GM21723 (cell line): ENCODE measurements at regions not wholly inside any gene's neighbourhood (a gene's known extent, or its start where the extent isn't known, plus 50 kb on each side); places are given as distances from the start of the nearest gene placed in this dataset.
"Not testable (repeated sequence)": the region's sequence is repeated elsewhere in the genome, so short reads cannot be mapped to it uniquely, and the experiment has no call there.

Experiments used
- ATAC-seq: cut with Tn5 transposase; IDR thresholded peaks from one replicate; pipeline ENCODE4 v1.9.1; 2021; ENCODE audit warnings: mild to moderate bottlenecking, moderate library complexity; ENCODE audit not compliant: unreplicated experiment

DNA sequence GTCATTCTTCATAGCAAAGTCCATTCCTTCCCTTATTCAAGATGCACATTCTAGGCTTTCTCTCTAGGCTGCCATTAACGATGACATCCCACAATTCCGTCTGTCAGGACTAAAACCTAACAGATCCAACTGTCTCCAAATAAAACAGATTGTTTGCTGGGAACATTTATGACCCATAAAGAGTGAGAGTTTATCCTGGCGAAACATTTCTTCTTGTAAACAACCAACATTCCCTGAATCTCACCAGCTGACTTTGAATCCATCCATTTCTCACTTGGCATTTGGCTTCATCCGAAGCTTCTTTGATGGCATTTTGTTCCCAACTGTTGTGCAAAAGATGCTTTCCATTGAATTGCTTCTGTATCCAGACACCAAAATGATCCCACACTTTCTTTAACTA lies 93.1 kb downstream of the OLIG3 start:
- no peak for ATAC-seq

DNA sequence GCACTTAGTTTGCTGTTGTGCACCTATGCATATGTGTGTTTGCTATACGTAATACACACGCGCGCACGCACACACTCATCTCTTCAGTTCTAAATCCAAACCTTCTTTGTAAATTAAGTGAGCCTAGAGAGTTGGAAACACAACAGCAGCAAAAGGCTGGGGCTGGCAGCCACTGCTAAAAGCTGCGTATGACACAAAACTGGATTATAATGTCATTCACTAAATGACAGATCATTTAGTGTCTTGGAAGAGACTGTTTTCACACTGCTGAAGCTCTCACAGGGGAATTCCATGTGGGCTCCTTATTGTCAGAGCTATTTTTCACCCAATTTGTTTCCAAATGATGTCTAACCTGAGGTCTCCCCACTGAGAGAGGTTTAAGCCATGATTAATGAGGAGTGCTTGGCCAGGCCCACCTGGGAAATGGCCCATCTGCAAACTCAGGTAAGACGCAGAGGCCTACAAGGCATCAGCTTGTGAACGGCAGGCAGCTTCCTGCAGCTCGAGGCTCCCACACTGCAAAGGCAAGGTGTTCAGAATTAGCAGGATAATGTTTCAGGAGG lies 94.2 kb downstream of the OLIG3 start:
- no peak for ATAC-seq

DNA sequence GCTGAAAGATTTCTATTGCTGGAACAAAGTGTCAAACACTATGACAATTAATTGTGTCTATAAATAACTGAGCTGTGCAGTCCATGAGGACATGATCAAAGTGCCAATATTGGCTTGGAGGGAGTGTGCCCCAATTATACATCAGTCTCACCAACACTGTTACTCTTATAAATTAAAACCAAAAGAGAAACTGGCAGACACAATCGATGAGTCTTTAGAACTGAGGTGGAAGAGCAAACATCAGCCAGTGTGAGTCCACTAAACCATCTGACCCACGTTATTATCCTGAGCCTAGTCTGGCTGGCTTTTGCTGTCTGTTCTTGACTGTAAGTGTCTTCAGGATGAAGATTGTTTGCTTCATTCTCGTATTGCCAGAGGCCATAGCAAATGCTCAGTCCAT lies 98.9 kb downstream of the OLIG3 start:
- ATAC-seq = no peak

DNA sequence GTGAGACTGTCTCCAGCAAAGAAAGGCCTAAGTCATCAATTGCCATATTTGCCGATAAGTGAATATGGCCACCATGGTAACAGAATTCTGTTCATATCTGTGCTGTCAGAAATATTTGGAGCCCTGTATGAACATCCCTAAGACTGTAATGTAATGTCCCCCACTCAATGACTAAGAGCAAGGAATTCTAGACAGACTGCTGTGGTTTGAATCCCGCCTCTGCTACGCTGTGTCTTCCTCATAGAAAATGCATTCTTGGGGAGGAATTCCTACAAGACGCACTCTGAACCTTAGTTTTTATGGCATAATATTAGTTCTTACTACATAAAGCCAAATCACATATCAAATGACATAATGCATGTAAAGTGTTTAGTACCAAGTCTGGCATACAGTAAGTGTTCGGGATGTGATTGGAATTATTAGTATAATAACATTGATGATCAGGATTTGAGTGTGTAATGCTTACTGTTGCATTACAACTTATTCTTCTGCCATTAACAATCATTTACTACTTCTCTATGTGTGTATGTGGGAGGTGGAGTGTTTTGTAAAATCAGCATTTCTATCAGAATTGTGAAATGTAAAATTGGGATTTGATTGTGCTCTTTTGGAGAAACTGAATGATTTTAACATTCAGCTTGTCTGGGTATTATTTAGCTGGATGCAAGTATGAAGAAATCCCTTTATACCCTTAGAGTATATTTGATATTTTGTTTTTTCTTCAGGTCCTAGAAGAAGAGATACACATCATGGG lies 103.0 kb downstream of the OLIG3 start:
- ATAC-seq = no peak

DNA sequence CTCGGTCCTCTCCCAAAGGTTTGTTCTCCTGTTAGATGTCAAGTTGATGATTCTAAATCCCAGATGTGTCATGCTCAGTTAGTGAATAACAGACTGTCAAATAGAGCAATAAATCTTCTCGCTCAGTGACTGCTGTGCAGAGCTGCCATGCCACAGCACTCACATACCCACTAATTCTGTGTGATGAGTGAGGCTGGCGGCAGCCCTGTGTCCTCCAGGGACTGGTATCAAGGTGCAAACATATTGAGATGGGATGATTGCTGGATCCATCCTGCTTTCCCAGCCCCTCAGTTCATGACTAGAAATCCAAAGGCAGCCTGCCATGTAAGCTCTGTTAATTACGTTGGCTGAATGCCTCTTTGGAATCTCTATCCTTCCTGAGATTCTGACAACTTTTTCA lies 103.9 kb downstream of the OLIG3 start:
- ATAC-seq = no peak

DNA sequence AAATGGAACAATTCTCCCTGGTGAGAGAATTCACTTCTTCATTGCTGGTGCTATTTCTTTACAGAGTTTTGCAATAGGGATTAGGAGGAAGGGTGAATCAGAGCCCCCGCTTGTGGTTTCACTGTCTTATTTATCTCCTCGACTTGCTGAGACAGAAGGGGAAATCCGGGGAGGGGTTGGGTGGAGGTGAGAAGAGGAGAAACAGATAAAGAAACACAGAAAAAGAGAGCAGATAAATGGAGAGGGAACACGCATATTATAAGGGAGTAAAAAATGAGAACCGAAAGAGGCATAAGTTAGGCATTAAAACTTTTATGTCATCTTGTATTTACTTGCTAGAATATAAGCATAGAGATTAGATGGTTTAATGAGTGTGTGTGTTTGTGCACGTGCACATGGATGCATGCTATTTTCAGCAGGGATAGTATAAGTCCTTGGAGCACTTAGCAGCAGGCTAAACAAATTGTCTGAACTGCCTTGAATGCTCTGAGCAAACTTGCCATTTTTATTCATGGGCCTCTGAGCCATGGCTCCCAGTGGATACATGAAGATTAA lies 105.0 kb downstream of the OLIG3 start:
- ATAC-seq = peak; percentile 77

DNA sequence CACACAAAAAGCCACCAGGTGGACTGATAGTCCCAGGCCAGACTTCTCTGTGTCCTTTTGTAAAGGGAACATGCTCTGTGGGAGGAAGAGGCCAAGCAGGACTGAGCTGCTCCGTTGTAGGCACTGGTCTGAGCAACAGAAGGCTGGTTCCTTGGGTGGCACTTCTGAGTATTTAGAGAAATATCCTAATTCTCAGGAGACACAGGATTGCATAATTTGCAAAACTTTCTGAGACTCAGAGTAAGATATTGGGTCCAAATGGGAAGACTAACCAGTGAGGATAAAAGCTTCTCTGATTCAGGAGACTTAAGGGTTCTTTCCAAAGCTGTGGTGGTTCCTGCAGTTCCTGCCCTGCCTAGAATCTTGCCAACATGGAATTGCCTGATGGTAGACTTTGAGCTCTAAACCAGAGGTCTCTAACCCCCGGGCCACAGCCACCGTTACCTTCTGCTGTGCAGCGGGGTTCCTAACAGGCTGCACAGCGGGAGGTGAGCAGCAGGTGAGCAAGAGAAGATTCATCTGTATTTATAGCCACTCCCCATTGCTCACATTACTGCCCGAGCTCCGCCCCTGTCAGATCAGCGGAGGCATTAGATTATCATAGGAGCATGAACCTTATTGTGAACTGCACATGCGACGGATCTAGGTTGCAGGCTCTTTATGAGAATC lies 107.0 kb downstream of the OLIG3 start:
- no peak for ATAC-seq

DNA sequence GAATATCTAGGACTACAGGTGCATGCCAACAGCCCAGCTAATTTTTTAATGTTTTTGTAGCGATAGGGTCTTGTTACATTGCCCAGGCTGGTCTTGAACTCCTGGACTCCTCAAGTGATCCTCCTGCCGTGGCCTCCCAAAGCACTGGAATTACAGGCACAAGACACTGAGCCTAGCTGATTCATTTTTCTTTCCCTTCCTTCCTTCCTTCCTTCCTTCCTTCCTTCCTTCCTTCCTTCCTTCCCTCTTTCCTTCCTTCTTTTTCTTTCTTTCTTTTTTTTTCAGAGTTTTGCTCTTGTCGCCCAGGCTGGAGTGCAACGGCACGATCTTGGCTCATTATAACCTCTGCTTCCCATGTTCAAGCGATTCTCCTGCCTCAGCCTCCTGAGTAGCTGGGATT lies 110.9 kb downstream of the OLIG3 start:
- not testable (repeated sequence) for ATAC-seq

DNA sequence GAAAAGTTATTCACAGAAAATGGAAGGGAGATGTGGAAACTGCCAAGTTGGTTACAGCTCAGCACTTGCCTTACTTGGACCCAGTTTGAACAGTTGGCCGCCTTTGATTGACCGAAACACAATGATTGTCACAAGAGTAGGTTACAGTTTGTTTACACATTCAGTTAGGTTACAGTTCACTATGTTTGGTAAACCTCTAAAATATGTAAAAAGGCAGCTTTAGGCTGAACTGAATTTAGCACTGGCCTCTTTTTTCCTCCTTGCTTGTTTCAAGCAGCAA lies 116.2 kb downstream of the OLIG3 start:
- no peak for ATAC-seq

DNA sequence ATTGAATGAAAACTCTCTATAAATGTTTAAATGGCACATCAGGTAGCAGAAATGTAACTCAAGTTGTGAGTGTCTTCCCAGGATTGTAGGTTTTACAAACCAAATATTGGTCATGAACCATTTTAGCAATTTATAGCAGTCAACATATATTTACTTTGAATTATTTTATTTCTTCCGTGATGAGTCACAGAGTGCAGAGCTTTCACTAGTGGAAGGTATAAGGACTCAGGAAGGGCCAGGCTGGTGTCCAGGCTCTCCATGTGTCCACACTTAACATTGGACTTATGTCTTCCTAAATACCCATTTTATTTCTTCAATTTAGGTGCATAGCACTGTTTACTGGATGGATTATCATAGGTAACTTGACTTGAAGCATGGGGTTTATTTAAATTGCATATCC lies 120.9 kb downstream of the OLIG3 start:
- no peak for ATAC-seq

DNA sequence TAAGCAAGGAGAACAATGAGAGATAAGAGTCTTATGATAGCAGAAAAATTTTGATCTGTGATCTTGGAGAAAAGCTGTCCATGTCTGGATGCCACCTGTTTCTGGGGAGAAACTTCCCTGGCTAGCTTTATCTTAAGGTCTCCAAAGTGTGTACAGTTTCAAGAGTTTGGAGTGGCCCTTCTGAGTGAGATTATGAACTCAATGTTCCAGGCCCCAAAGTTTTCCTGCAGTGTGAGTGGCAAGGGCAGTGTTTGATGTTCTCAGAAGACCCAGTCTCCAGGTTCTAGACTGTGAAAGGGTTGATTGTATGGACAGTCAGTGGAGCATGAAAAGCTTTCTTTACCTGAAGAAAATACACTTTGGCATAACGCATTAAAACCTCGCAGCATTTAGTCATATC lies 121.7 kb downstream of the OLIG3 start:
- ATAC-seq = no peak

DNA sequence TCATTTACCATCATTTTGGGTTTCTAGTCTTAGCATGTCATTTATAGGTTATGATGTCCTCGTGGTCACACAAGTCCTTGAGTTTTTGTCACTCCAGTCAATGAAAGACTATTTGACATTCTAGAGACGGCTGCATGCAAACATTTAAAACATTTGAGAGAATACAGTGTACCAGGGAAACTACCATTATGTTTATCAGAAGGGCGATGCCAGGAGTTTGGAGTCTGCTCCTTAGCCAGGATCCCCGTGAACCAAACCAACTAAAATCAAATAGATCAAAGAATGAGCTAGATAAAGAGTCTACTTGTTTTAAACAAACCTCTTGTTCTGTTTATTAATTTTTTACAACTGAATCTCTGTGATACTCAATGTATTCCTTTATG lies 122.6 kb downstream of the OLIG3 start:
- no peak for ATAC-seq

DNA sequence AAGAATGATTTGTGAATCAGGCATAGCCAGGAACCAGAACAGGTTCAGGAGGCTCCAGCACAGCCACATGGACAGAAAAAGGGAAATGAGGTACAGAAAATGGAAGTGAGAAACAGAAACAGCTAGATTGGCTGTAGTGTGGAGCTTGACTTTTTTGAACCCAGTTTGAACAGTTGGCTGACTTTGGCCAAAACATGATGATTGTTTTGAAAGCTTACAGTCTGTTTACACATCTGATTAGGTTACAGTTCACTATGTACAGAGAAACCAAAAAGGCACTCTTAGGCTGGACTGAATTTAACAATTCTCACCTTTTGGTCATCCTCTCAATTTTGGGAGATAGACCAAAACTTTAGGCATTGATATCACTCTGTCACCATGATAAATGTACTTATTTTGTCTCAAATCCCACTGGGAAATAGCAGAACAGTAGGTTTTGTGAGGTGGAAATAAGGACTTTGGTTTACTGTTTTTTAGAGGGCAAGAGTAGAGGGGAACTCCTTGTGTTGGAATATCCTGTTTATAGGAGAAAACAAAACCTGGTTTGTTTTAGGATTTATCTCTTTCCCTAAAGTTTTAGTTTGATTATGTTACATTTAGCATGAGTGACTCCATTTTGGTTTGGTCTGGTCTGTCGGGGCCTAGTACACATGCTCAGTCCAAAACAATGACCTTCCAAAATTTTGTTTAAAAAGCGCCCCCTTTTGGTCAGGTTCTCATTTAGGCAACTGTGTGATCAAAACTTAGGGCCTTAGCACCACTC lies 123.1 kb downstream of the OLIG3 start:
- peak; percentile 86 for ATAC-seq

DNA sequence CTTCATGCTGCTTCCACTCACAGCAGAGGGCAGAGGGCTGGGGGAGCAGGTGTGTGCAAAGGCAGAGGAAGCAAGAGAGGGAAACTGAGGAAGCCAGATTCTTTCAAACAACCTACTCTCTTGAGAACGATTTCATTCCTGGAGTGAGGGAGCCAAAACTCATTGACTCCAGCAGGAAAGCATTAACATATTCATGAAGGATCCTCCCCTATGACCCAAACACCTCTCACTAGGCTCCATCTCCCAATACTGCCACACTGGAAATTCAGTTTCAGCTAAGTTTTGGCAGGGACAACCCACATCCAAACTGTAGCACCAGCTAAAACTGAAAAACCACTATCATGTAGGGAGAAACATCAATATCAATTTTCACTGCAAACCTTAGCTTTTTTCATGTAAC lies 125.1 kb downstream of the OLIG3 start:
- no peak for ATAC-seq

DNA sequence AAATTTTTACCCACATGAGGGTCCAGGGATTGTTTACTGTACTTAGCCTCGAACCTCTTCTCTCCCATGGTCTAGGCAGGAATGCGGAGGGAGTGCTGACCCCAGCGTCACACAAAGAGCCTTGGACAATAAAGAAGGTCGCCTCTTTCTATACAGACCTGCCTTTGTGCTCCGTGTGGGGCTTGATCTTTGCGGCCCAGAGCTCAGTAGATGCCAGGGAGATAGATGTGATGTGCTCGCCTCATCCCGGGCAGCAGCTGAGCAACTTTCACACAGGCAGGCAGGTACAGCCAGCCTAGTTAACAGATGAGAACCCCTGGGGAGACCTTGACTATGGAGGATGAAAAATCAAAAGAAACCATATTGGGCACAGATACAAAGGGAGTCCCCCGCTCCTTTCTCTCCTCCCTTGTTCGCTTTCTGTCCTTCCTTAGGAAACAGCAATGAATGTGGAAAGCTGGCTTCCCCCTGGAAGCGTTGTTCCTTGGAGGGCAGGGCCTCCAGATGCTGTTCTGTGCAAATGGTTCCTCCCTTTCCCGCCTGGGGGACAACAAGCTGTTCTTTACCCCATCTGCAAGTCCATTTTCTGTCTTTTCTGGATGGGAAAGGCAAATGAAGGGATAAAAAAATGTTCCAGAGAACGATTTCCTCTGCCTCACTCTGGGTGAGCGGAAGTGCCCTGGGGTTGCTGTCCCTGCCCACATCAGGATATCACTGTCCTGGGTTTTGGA lies 128.3 kb downstream of the OLIG3 start:
- ATAC-seq = no peak

DNA sequence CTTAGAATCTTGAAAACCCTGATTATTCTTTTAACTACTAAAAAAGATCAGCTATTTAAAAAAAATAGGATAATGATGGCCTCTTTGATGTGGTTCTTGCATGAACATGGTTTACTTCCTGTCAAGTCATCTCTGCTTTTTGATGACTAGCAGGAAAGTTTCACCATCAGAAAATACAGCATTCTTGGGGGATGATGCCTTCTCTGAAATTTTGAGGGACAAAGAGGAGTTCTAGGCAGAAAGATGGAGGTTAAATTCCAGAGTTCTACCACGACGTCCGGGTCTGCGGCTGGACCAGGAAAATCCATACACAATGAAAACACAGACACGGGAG lies 130.4 kb downstream of the OLIG3 start:
- no peak for ATAC-seq

DNA sequence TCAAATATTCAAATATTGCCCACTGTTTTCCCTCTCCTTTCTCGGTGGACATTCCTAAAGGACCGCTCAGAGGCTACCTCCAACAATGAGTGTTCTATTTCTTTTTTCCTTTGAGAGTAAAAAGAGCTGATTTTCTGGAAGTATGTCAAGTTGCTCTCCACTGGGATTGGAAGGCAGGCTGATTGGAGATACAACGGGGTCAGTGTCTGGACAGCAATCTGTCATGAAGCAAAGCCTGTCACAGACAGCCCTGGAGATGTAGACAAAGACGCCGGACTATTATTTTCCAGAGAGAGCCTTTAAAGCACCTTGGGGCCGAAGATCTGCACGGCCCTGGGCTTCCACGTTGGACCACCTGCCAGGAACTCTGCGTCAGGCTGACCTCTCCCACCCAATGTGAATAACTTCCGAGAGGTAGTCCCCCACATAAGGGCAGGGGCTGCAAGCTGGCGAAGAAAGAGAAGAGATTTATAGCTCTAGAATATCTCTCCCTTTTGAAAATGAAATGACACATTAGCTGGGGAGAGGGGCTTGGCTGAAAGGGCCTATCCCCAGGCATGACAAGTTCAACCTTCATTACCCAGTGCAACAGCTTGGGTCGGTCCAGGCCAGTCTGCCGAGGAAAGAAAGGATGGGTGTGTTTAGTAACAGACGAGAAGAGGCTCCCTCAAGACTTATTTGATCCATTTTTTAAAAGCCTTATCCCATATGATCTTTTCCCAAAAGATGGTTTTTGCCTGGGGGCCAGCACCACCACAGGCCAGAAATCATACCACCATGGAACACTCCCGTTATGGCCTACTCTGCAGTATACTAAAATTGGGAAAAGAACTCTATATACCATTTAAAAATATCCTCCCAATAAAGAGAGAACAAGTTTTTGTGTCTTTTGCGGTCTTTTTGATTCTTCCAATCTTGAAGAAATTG lies 131.1 kb downstream of the OLIG3 start:
- no peak for ATAC-seq

DNA sequence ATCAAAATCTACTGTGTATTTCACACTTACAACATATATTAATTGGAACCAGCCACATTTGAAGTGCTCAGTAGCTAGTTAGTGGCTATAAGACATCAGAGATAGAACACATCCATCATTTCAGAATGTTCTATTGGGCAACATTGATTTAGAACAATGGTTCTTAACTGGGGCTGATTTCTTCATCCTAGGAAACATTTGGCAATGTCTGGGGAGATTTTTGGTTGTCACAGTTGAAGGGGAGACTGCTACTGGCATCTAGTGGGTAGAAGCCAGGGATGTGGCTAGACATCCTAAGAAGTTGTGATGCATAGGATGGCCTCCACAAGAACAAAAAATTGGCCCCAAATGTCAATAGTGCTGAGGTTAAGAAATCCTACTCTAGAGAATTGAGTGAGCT lies 132.5 kb downstream of the OLIG3 start:
- ATAC-seq = no peak

DNA sequence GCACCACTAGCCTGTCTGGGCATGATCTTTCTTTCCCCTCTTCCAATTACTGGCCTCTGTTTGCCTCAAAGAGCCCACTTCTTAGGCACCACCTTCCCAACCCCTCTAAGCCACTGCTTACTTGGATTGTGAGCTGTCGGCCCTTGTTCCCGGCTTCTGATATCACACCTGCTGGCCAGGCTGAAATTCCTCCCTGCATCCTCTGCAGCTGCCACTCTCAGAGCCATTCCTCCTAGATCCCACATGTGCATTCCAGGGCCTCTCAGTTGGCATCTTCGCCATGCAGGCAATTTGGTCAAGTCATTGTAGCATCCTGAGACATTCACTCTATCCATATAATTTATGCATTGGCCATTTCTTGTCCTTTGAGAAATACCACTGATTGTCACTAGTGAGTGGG lies 135.9 kb downstream of the OLIG3 start:
- ATAC-seq = no peak

DNA sequence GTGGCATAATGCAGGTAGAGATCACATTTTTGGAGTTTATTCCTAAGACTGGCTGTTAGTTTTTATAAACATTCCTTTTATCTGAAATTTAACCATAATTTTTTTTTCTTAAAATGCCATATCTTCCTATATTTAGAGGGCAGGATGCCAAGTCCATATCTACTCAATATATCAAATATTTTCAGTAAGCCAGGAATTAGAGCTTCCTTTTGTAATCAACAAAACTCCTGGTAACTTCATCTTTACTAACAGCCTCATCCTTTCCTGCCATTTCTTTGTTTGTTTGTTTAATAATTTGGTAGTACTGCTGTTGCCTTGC lies 136.3 kb downstream of the OLIG3 start:
- no peak for ATAC-seq
